ENCODE measurements at regions not wholly inside any gene's neighbourhood (a gene's known extent, or its start where the extent isn't known, plus 50 kb on each side); places are given as distances from the start of the nearest gene placed in this dataset.

DNA sequence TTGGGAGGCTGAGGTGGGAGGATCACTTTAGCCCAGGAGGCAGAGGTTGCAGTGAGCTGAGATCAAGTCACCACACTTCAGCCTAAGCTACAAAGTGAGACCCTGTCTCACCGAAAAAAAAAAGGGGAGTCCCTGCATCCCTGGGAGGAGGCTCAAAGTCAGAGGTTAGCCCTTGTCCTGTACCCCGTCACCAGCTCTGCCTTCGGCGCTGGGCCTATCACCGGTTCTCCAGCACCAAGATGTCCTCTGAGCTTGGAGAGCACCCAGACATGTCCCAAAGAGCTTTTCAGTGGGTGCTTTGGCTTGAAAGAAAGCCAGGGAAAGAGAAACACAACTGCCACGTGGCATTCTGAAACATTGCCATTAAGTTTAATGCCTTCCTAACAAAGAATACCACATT lies 356.9 kb upstream of the TSHZ3 start:
- H3K27me3 ChIP-seq (ENCODE audit: control insufficient read depth in 4 of 4, insufficient read depth in 4 of 4, low read length in 3 of 4) = no peaks in the 10 kb centered on the region
- no peaks in the 10 kb centered on the region for H3K36me3 ChIP-seq (ENCODE audit: control insufficient read depth in 4 of 4, insufficient read depth in 3 of 4, low read depth in 1 of 4, low read length in 3 of 4)
- H3K9ac ChIP-seq (ENCODE audit: low read depth in 1 of 2, low read length in 2 of 2) = no peak overlapping the region
- H3K9me3 ChIP-seq (ENCODE audit: control insufficient read depth in 4 of 4, low read length in 3 of 4) = peaks cover 4 to 7% (median 4%) of the 10 kb centered on the region in 4 donors
- WGBS = 89% methylated on average over 6 of the region's 6 CpGs
- DNase-seq (ENCODE audit: low spot score) = no peak
- no peaks in the 10 kb centered on the region for H3K4me1 ChIP-seq (ENCODE audit: control insufficient read depth in 4 of 4, insufficient read depth in 4 of 4, low read length in 3 of 4)
- TF ChIP-seq RXRA (IDR thresholded peaks at IDR 0.05) (no peak), RAD21 (IDR thresholded peaks at IDR 0.05) (no peak), YY1 (IDR thresholded peaks at IDR 0.05) (no peak), HNF4A (conservative IDR thresholded peaks at IDR 0.05) (no peak)
- TF ChIP-seq, protein P1, sequence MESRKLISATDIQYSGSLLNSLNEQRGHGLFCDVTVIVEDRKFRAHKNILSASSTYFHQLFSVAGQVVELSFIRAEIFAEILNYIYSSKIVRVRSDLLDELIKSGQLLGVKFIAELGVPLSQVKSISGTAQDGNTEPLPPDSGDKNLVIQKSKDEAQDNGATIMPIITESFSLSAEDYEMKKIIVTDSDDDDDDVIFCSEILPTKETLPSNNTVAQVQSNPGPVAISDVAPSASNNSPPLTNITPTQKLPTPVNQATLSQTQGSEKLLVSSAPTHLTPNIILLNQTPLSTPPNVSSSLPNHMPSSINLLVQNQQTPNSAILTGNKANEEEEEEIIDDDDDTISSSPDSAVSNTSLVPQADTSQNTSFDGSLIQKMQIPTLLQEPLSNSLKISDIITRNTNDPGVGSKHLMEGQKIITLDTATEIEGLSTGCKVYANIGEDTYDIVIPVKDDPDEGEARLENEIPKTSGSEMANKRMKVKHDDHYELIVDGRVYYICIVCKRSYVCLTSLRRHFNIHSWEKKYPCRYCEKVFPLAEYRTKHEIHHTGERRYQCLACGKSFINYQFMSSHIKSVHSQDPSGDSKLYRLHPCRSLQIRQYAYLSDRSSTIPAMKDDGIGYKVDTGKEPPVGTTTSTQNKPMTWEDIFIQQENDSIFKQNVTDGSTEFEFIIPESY (IDR thresholded peaks at IDR 0.05) = no peak
- no peak overlapping the region for H3K27ac ChIP-seq (ENCODE audit: low read depth in 1 of 2, low read length in 2 of 2)
- no peak overlapping the region for H3K4me3 ChIP-seq (ENCODE audit: low read depth in 1 of 3, low read length in 3 of 3)

- Histone ChIP-seq H3K27me3 (ENCODE audit: control insufficient read depth in 4 of 4, insufficient read depth in 4 of 4, low read length in 3 of 4) (no peaks in the 10 kb centered on the region), H3K4me1 (ENCODE audit: control insufficient read depth in 4 of 4, insufficient read depth in 4 of 4, low read length in 3 of 4) (no peaks in the 10 kb centered on the region), H3K4me3 (ENCODE audit: low read depth in 1 of 3, low read length in 3 of 3) (no peak overlapping the region), H3K9me3 (ENCODE audit: control insufficient read depth in 4 of 4, low read length in 3 of 4) (peaks cover 4 to 9% (median 5%) of the 10 kb centered on the region in 4 donors), H3K36me3 (ENCODE audit: control insufficient read depth in 4 of 4, insufficient read depth in 3 of 4, low read depth in 1 of 4, low read length in 3 of 4) (no peaks in the 10 kb centered on the region), H3K27ac (ENCODE audit: low read depth in 1 of 2, low read length in 2 of 2) (no peak overlapping the region), H3K9ac (ENCODE audit: low read depth in 1 of 2, low read length in 2 of 2) (no peak overlapping the region)
- WGBS = 77% methylated on average over 18 of the region's 18 CpGs
- no peak for DNase-seq (ENCODE audit: low spot score)
- no peak for TF ChIP-seq TAF1 (conservative IDR thresholded peaks at IDR 0.05)
- no peak for TF ChIP-seq REST (IDR thresholded peaks at IDR 0.05)
- TF ChIP-seq FOXA2 (IDR thresholded peaks at IDR 0.05) = no peak
- TF ChIP-seq ATF3 (IDR thresholded peaks at IDR 0.05) = no peak
- TF ChIP-seq SP1 (IDR thresholded peaks at IDR 0.05) = no peak
- TF ChIP-seq FOXA1 (IDR thresholded peaks at IDR 0.05) = no peak
- no peak for TF ChIP-seq HNF4A (conservative IDR thresholded peaks at IDR 0.05)
- TF ChIP-seq, protein P1 (IDR thresholded peaks at IDR 0.05) = no peak
- TF ChIP-seq YY1 (IDR thresholded peaks at IDR 0.05) = no peak
- TF ChIP-seq EGR1 (IDR thresholded peaks at IDR 0.05; ENCODE audit: low read depth in 2 of 2) = no peak
- TF ChIP-seq GABPA (IDR thresholded peaks at IDR 0.05 in 1 of 2, conservative IDR thresholded peaks at IDR 0.05 in 1 of 2) = no peak
- TF ChIP-seq MAX (IDR thresholded peaks at IDR 0.05) = no peak
- no peak for TF ChIP-seq RXRA (IDR thresholded peaks at IDR 0.05)
Measured at GRCh38 chr19:31706691-31707620, 357.7 kb upstream of the TSHZ3 start.
